Naive thymus-derived CD4-positive, alpha-beta T cell (primary cell): ENCODE measurements at regions not wholly inside any gene's neighbourhood (a gene's known extent, or its start where the extent isn't known, plus 50 kb on each side); places are given as distances from the start of the nearest gene placed in this dataset.

Source experiments
- ATAC-seq: fragments of 150-1000 bp; cut with Tn5 transposase; 2 replicates; pipeline ENCODE4 v1.10.0; 2021; ENCODE audit warnings: mild to moderate bottlenecking, moderate library complexity
- CTCF ChIA-PET: fragments of 350-600 bp; sonication (Branson Sonifier 250); formaldehyde crosslinking; loops from one replicate; lab custom pipeline; 2021; ENCODE audit warnings: antibody characterized with exemption; lab: Charles Lee
- POLR2A ChIA-PET: fragments of 350-600 bp; sonication (Branson Sonifier 250); formaldehyde crosslinking; loops from one replicate; lab custom pipeline; 2021; ENCODE audit warnings: antibody characterized with exemption, inconsistent platforms; lab: Charles Lee
- DNase-seq, 9 donors: peaks; one replicate each; pipeline versions ENCODE4 v3.0.0 to v3.0.0-alpha.2; 2020 to 2022; ENCODE audit warnings: mixed read lengths in 1 of 9
- H3K27ac ChIP-seq: one replicate; pipeline ENCODE4 v1.7.0; 2013; ENCODE audit warnings: mild to moderate bottlenecking, low read depth, low read length, moderate library complexity
- H3K27me3 ChIP-seq, 2 donors: one replicate each; pipeline ENCODE4 v1.7.0; 2013; ENCODE audit warnings: low read length in 2 of 2, mild to moderate bottlenecking in 2 of 2, moderate library complexity in 2 of 2; ENCODE audit not compliant: control insufficient read depth in 2 of 2, insufficient read depth in 2 of 2
- H3K36me3 ChIP-seq, 3 experiments: 1 replicate in 2 of 3; 2 replicates in 1 of 3; pipeline ENCODE4 v1.7.0; 2013; ENCODE audit warnings: low read length in 3 of 3, mild to moderate bottlenecking in 3 of 3, moderate library complexity in 1 of 3; ENCODE audit not compliant: insufficient read depth in 3 of 3, control insufficient read depth in 2 of 3
- H3K4me1 ChIP-seq, 2 donors: one replicate each; pipeline ENCODE4 v1.7.0; 2013; ENCODE audit warnings: low read length in 2 of 2, mild to moderate bottlenecking in 2 of 2, moderate library complexity in 1 of 2; ENCODE audit not compliant: control insufficient read depth in 2 of 2, insufficient read depth in 2 of 2
- H3K4me3 ChIP-seq: 2 replicates; pipeline ENCODE4 v1.7.0; 2013; ENCODE audit warnings: mild to moderate bottlenecking, low read length
- H3K9me3 ChIP-seq, 3 experiments: 1 replicate in 2 of 3; 2 replicates in 1 of 3; pipeline ENCODE4 v1.7.0; 2013; ENCODE audit warnings: low read length in 3 of 3; ENCODE audit not compliant: control insufficient read depth in 2 of 3
- H3K27ac Mint-ChIP-seq, 9 donors: one replicate each; pipeline ENCODE4 v1.8.0; 2020 to 2022; ENCODE audit warnings: mixed read lengths in 9 of 9, mild to moderate bottlenecking in 8 of 9, moderate library complexity in 5 of 9, inconsistent platforms in 2 of 9
- H3K27me3 Mint-ChIP-seq, 5 donors: one replicate each; pipeline ENCODE4 v1.8.0; 2021 to 2022; ENCODE audit warnings: mixed read lengths in 5 of 5, mild to moderate bottlenecking in 1 of 5
- H3K36me3 Mint-ChIP-seq, 5 donors: one replicate each; pipeline ENCODE4 v1.8.0; 2020 to 2022; ENCODE audit warnings: mixed read lengths in 5 of 5, mild to moderate bottlenecking in 3 of 5, inconsistent platforms in 1 of 5
- H3K4me1 Mint-ChIP-seq, 7 donors: one replicate each; pipeline ENCODE4 v1.8.0; 2020 to 2022; ENCODE audit warnings: mixed read lengths in 7 of 7, mild to moderate bottlenecking in 3 of 7, inconsistent platforms in 1 of 7
- H3K4me3 Mint-ChIP-seq, 10 donors: one replicate each; pipeline ENCODE4 v1.8.0; 2020 to 2022; ENCODE audit warnings: mild to moderate bottlenecking in 10 of 10, mixed read lengths in 10 of 10, moderate library complexity in 6 of 10, inconsistent platforms in 2 of 10
- H3K9me3 Mint-ChIP-seq, 11 donors: one replicate each; pipeline ENCODE4 v1.8.0; 2020 to 2022; ENCODE audit warnings: mixed read lengths in 11 of 11, mild to moderate bottlenecking in 4 of 11, inconsistent platforms in 1 of 11, moderate library complexity in 1 of 11
- intact Hi-C, 2 donors: fragments of 100-400 bp; cut with micrococcal nuclease; formaldehyde crosslinking; loops; one replicate each; pipeline ENCODE4 v1.15.1; 2023

GRCh38 chr13:62432906-62433305 is 1017.3 kb upstream of the PCDH20 start:
- H3K4me3 ChIP-seq: no peak overlapping the region
- H3K27ac ChIP-seq: no peak overlapping the region
- Mint-ChIP-seq H3K9me3 (peaks cover 0 to 6% (median 0%) of the 10 kb centered on the region in 11 donors), H3K4me3 (no peak overlapping the region), H3K27ac (no peak overlapping the region), H3K27me3 (no peaks in the 10 kb centered on the region), H3K36me3 (no peaks in the 10 kb centered on the region), H3K4me1 (no peaks in the 10 kb centered on the region)
- H3K9me3 ChIP-seq: no peaks in the 10 kb centered on the region
- intact Hi-C loops: loop anchor here in 1 of 2 donors (5.0 kb wide), 1 partner anchor 49 kb away; no protein-coding TSS in a partner anchor
- H3K27me3 ChIP-seq: no peaks in the 10 kb centered on the region
- H3K4me1 ChIP-seq: no peaks in the 10 kb centered on the region
- ATAC-seq (no peak), DNase-seq (no peak)
- ChIA-PET CTCF (no interaction called here), POLR2A (no interaction called here)
- no peaks in the 10 kb centered on the region for H3K36me3 ChIP-seq

- no peaks in the 10 kb centered on the region for H3K36me3 Mint-ChIP-seq
- intact Hi-C loops: loop anchor here in 1 of 2 donors (5.0 kb wide), 1 partner anchor 50 kb away; no protein-coding TSS in a partner anchor
- no peak overlapping the region for H3K27ac ChIP-seq
- ATAC-seq (no peak), DNase-seq (no peak)
- H3K27me3 ChIP-seq: no peaks in the 10 kb centered on the region
- no peak overlapping the region for H3K27ac Mint-ChIP-seq
- H3K4me3 ChIP-seq: no peak overlapping the region
- H3K27me3 Mint-ChIP-seq: no peaks in the 10 kb centered on the region
- H3K4me1 Mint-ChIP-seq: no peaks in the 10 kb centered on the region
- H3K4me3 Mint-ChIP-seq: no peak overlapping the region
- H3K9me3 Mint-ChIP-seq: peaks cover 0 to 5% (median 0%) of the 10 kb centered on the region in 11 donors
- no peaks in the 10 kb centered on the region for H3K9me3 ChIP-seq
- H3K36me3 ChIP-seq: no peaks in the 10 kb centered on the region
- H3K4me1 ChIP-seq: no peaks in the 10 kb centered on the region
- CTCF ChIA-PET: no interaction called here
- POLR2A ChIA-PET: no interaction called here
Measured at GRCh38 chr13:62432295-62432694, 1016.6 kb upstream of the PCDH20 start.

- H3K4me1 Mint-ChIP-seq: no peaks in the 10 kb centered on the region
- POLR2A ChIA-PET: no interaction called here
- no peaks in the 10 kb centered on the region for H3K4me1 ChIP-seq
- no peaks in the 10 kb centered on the region for H3K27me3 Mint-ChIP-seq
- peaks cover 0 to 5% (median 0%) of the 10 kb centered on the region in 11 donors for H3K9me3 Mint-ChIP-seq
- ATAC-seq (no peak), DNase-seq (no peak)
- no peaks in the 10 kb centered on the region for H3K36me3 ChIP-seq
- H3K27ac Mint-ChIP-seq: no peak overlapping the region
- CTCF ChIA-PET: no interaction called here
- no peaks in the 10 kb centered on the region for H3K36me3 Mint-ChIP-seq
- no peaks in the 10 kb centered on the region for H3K27me3 ChIP-seq
- no peak overlapping the region for H3K27ac ChIP-seq
- no peak overlapping the region for H3K4me3 Mint-ChIP-seq
- H3K9me3 ChIP-seq: no peaks in the 10 kb centered on the region
- intact Hi-C loops: loop anchor here in 1 of 2 donors (5.0 kb wide), 1 partner anchor 50 kb away; no protein-coding TSS in a partner anchor
- no peak overlapping the region for H3K4me3 ChIP-seq
Measured at GRCh38 chr13:62431852-62432251, 1016.2 kb upstream of the PCDH20 start.

- no peaks in the 10 kb centered on the region for H3K36me3 Mint-ChIP-seq
- ATAC-seq (no peak), DNase-seq (no peak)
- Histone ChIP-seq H3K9me3 (no peaks in the 10 kb centered on the region), H3K27me3 (no peaks in the 10 kb centered on the region), H3K27ac (no peak overlapping the region), H3K36me3 (no peaks in the 10 kb centered on the region), H3K4me3 (no peak overlapping the region), H3K4me1 (no peaks in the 10 kb centered on the region)
- POLR2A ChIA-PET: no interaction called here
- CTCF ChIA-PET: no interaction called here
- peaks cover 0 to 5% (median 0%) of the 10 kb centered on the region in 11 donors for H3K9me3 Mint-ChIP-seq
- no peak overlapping the region for H3K4me3 Mint-ChIP-seq
- H3K27ac Mint-ChIP-seq: no peak overlapping the region
- no peaks in the 10 kb centered on the region for H3K27me3 Mint-ChIP-seq
- H3K4me1 Mint-ChIP-seq: no peaks in the 10 kb centered on the region
- intact Hi-C loops: no loop called here
Measured at GRCh38 chr13:62418872-62419271, 1003.2 kb upstream of the PCDH20 start.

GRCh38 chr13:62418376-62418775 is 1002.7 kb upstream of the PCDH20 start:
- CTCF ChIA-PET: no interaction called here

GRCh38 chr13:62407871-62408270 is 992.2 kb upstream of the PCDH20 start:
- H3K36me3 ChIP-seq: no peaks in the 10 kb centered on the region
- intact Hi-C loops: no loop called here
- no peaks in the 10 kb centered on the region for H3K4me1 ChIP-seq
- no peaks in the 10 kb centered on the region for H3K27me3 Mint-ChIP-seq
- CTCF ChIA-PET: no interaction called here
- H3K36me3 Mint-ChIP-seq: peaks cover 0 to 5% (median 0%) of the 10 kb centered on the region in 5 donors
- peaks cover 0 to 3% (median 0%) of the 10 kb centered on the region in 3 experiments for H3K9me3 ChIP-seq
- H3K4me3 Mint-ChIP-seq: no peak overlapping the region
- H3K9me3 Mint-ChIP-seq: peaks cover 0 to 13% (median 4%) of the 10 kb centered on the region in 11 donors
- DNase-seq (no peak), ATAC-seq (no peak)
- H3K27me3 ChIP-seq: no peaks in the 10 kb centered on the region
- no peak overlapping the region for H3K27ac Mint-ChIP-seq
- no peak overlapping the region for H3K27ac ChIP-seq
- H3K4me1 Mint-ChIP-seq: no peaks in the 10 kb centered on the region
- H3K4me3 ChIP-seq: no peak overlapping the region
- POLR2A ChIA-PET: no interaction called here

More at GRCh38 chr13:62418376-62418775, 1002.7 kb upstream of the PCDH20 start:
- no peak overlapping the region for H3K4me3 ChIP-seq
- Mint-ChIP-seq H3K27me3 (no peaks in the 10 kb centered on the region), H3K4me3 (no peak overlapping the region), H3K27ac (no peak overlapping the region), H3K36me3 (no peaks in the 10 kb centered on the region), H3K4me1 (no peaks in the 10 kb centered on the region), H3K9me3 (peaks cover 0 to 5% (median 0%) of the 10 kb centered on the region in 11 donors)
- DNase-seq (no peak), ATAC-seq (no peak)
- H3K27me3 ChIP-seq: no peaks in the 10 kb centered on the region
- POLR2A ChIA-PET: no interaction called here
- no peaks in the 10 kb centered on the region for H3K4me1 ChIP-seq
- intact Hi-C loops: no loop called here
- no peak overlapping the region for H3K27ac ChIP-seq
- H3K36me3 ChIP-seq: no peaks in the 10 kb centered on the region
- H3K9me3 ChIP-seq: no peaks in the 10 kb centered on the region

- no peak overlapping the region for H3K4me3 Mint-ChIP-seq
- DNase-seq (no peak), ATAC-seq (no peak)
- peaks cover 0 to 11% (median 0%) of the 10 kb centered on the region in 11 donors for H3K9me3 Mint-ChIP-seq
- H3K27ac Mint-ChIP-seq: no peak overlapping the region
- Histone ChIP-seq H3K9me3 (no peaks in the 10 kb centered on the region), H3K4me1 (no peaks in the 10 kb centered on the region), H3K27ac (no peak overlapping the region), H3K27me3 (no peaks in the 10 kb centered on the region), H3K36me3 (no peaks in the 10 kb centered on the region), H3K4me3 (no peak overlapping the region)
- no peaks in the 10 kb centered on the region for H3K36me3 Mint-ChIP-seq
- POLR2A ChIA-PET: no interaction called here
- H3K4me1 Mint-ChIP-seq: no peaks in the 10 kb centered on the region
- intact Hi-C loops: no loop called here
- CTCF ChIA-PET: no interaction called here
- H3K27me3 Mint-ChIP-seq: no peaks in the 10 kb centered on the region
Measured at GRCh38 chr13:62388515-62388914, 972.9 kb upstream of the PCDH20 start.
